ENCODE measurements at regions not wholly inside any gene's neighbourhood (a gene's known extent, or its start where the extent isn't known, plus 50 kb on each side); places are given as distances from the start of the nearest gene placed in this dataset.

DNA sequence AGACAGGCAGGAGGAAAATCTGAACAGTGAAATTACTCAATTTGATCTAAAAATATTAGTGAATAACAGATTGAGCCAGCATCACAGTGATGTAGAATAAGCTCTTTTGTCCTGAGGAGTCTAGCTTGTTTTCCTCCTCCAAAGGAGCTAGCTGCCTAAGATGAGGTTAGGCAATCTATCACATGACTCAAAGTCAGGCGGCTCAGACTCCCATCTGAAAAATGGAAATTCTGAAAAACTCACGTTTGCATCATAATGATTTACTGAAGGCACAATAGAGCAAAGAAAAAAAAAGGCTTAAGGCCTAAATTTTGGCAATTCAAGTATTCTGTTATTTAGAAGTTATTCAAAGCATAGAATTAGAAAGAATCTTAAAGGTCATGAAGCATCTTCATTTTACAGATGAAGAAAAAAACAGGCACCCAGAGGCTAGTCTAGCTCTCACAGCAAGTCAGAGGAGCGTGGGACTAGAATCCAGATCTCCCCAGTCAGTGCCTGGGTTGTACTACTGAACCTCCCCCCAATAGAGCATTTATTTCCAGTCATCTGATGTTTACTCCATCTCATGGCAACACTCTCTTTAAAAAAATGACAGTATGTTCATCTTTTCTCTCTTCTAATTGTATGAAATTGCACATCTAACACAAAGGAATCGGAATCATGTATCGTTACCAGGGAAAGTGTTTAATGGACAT, 62.5 kb upstream of the ATF3 start:
- TF ChIP-seq EP300 (IDR thresholded peaks at IDR 0.05; ENCODE audit: borderline replicate concordance in 1 of 2, control insufficient read depth in 1 of 2, low read depth in 2 of 2, low read length in 2 of 2) (no peak), EZH2 (IDR thresholded peaks at IDR 0.05; ENCODE audit: borderline replicate concordance, control insufficient read depth, low read depth, low read length) (no peak), POLR2A (IDR thresholded peaks at IDR 0.05; ENCODE audit: low read depth, low read length) (no peak), NR2C1 (IDR thresholded peaks at IDR 0.05) (no peak), SMAD1 (IDR thresholded peaks at IDR 0.05; ENCODE audit: low read depth, partially characterized antibody) (no peak), CEBPB (IDR thresholded peaks at IDR 0.05; ENCODE audit: borderline replicate concordance in 1 of 2, low read depth in 2 of 2, low read length in 2 of 2) (no peak), RAD21 (IDR thresholded peaks at IDR 0.05; ENCODE audit: insufficient read depth, low read depth, low read length) (no peak), ETV6 (conservative IDR thresholded peaks at IDR 0.05 in 1 of 2, IDR thresholded peaks at IDR 0.05 in 1 of 2; ENCODE audit: borderline replicate concordance in 1 of 2, low read depth in 1 of 2) (no peak), MXI1 (IDR thresholded peaks at IDR 0.05; ENCODE audit: low read depth, low read length) (no peak)
- TF ChIP-seq, protein P1, sequence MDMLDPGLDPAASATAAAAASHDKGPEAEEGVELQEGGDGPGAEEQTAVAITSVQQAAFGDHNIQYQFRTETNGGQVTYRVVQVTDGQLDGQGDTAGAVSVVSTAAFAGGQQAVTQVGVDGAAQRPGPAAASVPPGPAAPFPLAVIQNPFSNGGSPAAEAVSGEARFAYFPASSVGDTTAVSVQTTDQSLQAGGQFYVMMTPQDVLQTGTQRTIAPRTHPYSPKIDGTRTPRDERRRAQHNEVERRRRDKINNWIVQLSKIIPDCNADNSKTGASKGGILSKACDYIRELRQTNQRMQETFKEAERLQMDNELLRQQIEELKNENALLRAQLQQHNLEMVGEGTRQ (IDR thresholded peaks at IDR 0.05; ENCODE audit: borderline replicate concordance, low read depth, low read length) = no peak
- TF ChIP-seq, protein P2, sequence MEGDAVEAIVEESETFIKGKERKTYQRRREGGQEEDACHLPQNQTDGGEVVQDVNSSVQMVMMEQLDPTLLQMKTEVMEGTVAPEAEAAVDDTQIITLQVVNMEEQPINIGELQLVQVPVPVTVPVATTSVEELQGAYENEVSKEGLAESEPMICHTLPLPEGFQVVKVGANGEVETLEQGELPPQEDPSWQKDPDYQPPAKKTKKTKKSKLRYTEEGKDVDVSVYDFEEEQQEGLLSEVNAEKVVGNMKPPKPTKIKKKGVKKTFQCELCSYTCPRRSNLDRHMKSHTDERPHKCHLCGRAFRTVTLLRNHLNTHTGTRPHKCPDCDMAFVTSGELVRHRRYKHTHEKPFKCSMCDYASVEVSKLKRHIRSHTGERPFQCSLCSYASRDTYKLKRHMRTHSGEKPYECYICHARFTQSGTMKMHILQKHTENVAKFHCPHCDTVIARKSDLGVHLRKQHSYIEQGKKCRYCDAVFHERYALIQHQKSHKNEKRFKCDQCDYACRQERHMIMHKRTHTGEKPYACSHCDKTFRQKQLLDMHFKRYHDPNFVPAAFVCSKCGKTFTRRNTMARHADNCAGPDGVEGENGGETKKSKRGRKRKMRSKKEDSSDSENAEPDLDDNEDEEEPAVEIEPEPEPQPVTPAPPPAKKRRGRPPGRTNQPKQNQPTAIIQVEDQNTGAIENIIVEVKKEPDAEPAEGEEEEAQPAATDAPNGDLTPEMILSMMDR (IDR thresholded peaks at IDR 0.05 in 2 of 3, conservative IDR thresholded peaks at IDR 0.05 in 1 of 3; ENCODE audit: control insufficient read depth in 2 of 3, extremely low read depth in 1 of 3, insufficient read depth in 1 of 3, low read depth in 3 of 3, low read length in 3 of 3) = no peak
